Mesendoderm (in vitro differentiated cells): ENCODE measurements at regions not wholly inside any gene's neighbourhood (a gene's known extent, or its start where the extent isn't known, plus 50 kb on each side); places are given as distances from the start of the nearest gene placed in this dataset.

ENCODE experiments used
- DNase-seq: peaks from one replicate; pipeline ENCODE4 v3.0.0; 2013
- H2AK5ac ChIP-seq: 2 replicates; pipeline ENCODE4 v1.6.1; 2013; ENCODE audit warnings: low read length, inconsistent platforms
- H2BK120ac ChIP-seq: 2 replicates; pipeline ENCODE4 v1.6.1; 2013; ENCODE audit warnings: low read depth, mild to moderate bottlenecking, low read length, moderate library complexity, mixed read lengths
- H2BK15ac ChIP-seq: replicated peaks from 2 replicates; pipeline ENCODE4 v1.6.1; 2013; ENCODE audit warnings: low read depth, mild to moderate bottlenecking, moderate library complexity
- H2BK5ac ChIP-seq: 2 replicates; pipeline ENCODE4 v1.6.1; 2013; ENCODE audit warnings: low read length, inconsistent platforms
- H3K18ac ChIP-seq: 2 replicates; pipeline ENCODE4 v1.6.1; 2013; ENCODE audit warnings: mild to moderate bottlenecking, low read length, mixed read lengths
- H3K23ac ChIP-seq: one replicate; pipeline ENCODE4 v1.6.1; 2013; ENCODE audit warnings: low read length
- H3K27ac ChIP-seq: 2 replicates; pipeline ENCODE4 v1.5.1; 2013; ENCODE audit warnings: low read depth, mild to moderate bottlenecking, inconsistent platforms, low read length, moderate library complexity
- H3K27me3 ChIP-seq: 2 replicates; pipeline ENCODE4 v1.6.1; 2013; ENCODE audit warnings: low read length, control low read depth, mild to moderate bottlenecking, inconsistent platforms; ENCODE audit not compliant: insufficient read depth, poor library complexity
- H3K36me3 ChIP-seq: 2 replicates; pipeline ENCODE4 v1.6.1; 2013; ENCODE audit warnings: low read length, inconsistent platforms; ENCODE audit not compliant: control insufficient read depth, insufficient read depth
- H3K4ac ChIP-seq: one replicate; pipeline ENCODE4 v1.6.1; 2013; ENCODE audit warnings: low read depth, mild to moderate bottlenecking, low read length, moderate library complexity
- H3K4me1 ChIP-seq: 2 replicates; pipeline ENCODE4 v1.6.1; 2013; ENCODE audit warnings: low read depth, low read length, inconsistent platforms; ENCODE audit not compliant: control insufficient read depth
- H3K4me2 ChIP-seq: 2 replicates; pipeline ENCODE4 v1.6.1; 2013; ENCODE audit warnings: low read length
- H3K4me3 ChIP-seq: 2 replicates; pipeline ENCODE4 v1.5.1; 2013; ENCODE audit warnings: mild to moderate bottlenecking, low read length
- H3K56ac ChIP-seq: one replicate; pipeline ENCODE4 v1.6.1; 2013; ENCODE audit warnings: low read length
- H3K79me1 ChIP-seq: 2 replicates; pipeline ENCODE4 v1.6.1; 2013; ENCODE audit warnings: low read length, inconsistent platforms
- H3K79me2 ChIP-seq: 2 replicates; pipeline ENCODE4 v1.6.1; 2013; ENCODE audit warnings: mild to moderate bottlenecking, low read length; ENCODE audit not compliant: control insufficient read depth, insufficient read depth
- H3K9ac ChIP-seq: 2 replicates; pipeline ENCODE4 v1.6.1; 2013; ENCODE audit warnings: low read length, inconsistent platforms
- H4K5ac ChIP-seq: one replicate; pipeline ENCODE4 v1.6.1; 2013; ENCODE audit warnings: low read length
- H4K8ac ChIP-seq: one replicate; pipeline ENCODE4 v1.6.1; 2013; ENCODE audit warnings: low read depth, mild to moderate bottlenecking, control low read depth, low read length, moderate library complexity
- WGBS: extraction: QIAGEN DNeasy Blood & Tissue Kit; methylation state at CpG from one replicate; pipeline ENCODE4 v1.1.7; 2013; ENCODE audit warnings: low lambda C conversion rate, missing lambda C conversion rate; ENCODE audit not compliant: insufficient coverage; ENCODE audit errors: extremely low coverage; 5-methylcytosine and 5-hydroxymethylcytosine counted together

- Histone ChIP-seq H3K79me2 (no peaks in the 10 kb centered on the region), H3K18ac (no peak overlapping the region), H3K4me2 (no peak overlapping the region), H3K9ac (no peak overlapping the region), H3K23ac (no peak overlapping the region), H3K36me3 (no peaks in the 10 kb centered on the region), H4K5ac (no peak overlapping the region), H2AK5ac (no peak overlapping the region), H3K4me1 (no peaks in the 10 kb centered on the region), H3K27ac (no peak overlapping the region), H3K56ac (no peak overlapping the region), H3K4me3 (no peak overlapping the region), H2BK120ac (no peak overlapping the region), H4K8ac (no peak overlapping the region), H3K4ac (no peak overlapping the region), H2BK15ac (no peak overlapping the region), H2BK5ac (no peak overlapping the region), H3K79me1 (no peaks in the 10 kb centered on the region), H3K27me3 (no peaks in the 10 kb centered on the region)
- no peak for DNase-seq
- no CpG with 5 or more reads among the region's 3 CpGs for WGBS
These were observed 52.0 kb upstream of the GRAMD1B start for GRCh38 chr11:123378096-123378495.

- no peak overlapping the region for H2AK5ac ChIP-seq
- H2BK15ac ChIP-seq, result no peak overlapping the region
- WGBS, result no CpG with 5 or more reads among the region's 5 CpGs
These were observed 52.7 kb upstream of the GRAMD1B start for GRCh38 chr11:123377355-123377754.

GRCh38 chr11:123375832-123376231 is 54.2 kb upstream of the GRAMD1B start:
- no peaks in the 10 kb centered on the region for H3K27me3 ChIP-seq
- WGBS, result no CpG with 5 or more reads among the region's 3 CpGs
- no peak for DNase-seq
- no peak overlapping the region for H3K4ac ChIP-seq
- H3K79me2 ChIP-seq, result no peaks in the 10 kb centered on the region
- no peak overlapping the region for H3K4me2 ChIP-seq
- H3K27ac ChIP-seq, result no peak overlapping the region
- H3K23ac ChIP-seq, result no peak overlapping the region
- no peaks in the 10 kb centered on the region for H3K36me3 ChIP-seq
- H4K8ac ChIP-seq, result no peak overlapping the region
- no peak overlapping the region for H3K4me3 ChIP-seq
- H3K9ac ChIP-seq, result no peak overlapping the region
- no peak overlapping the region for H3K18ac ChIP-seq
- H2BK5ac ChIP-seq, result no peak overlapping the region
- H2BK120ac ChIP-seq, result no peak overlapping the region
- H3K4me1 ChIP-seq, result no peaks in the 10 kb centered on the region
- no peaks in the 10 kb centered on the region for H3K79me1 ChIP-seq
- no peak overlapping the region for H2BK15ac ChIP-seq
- no peak overlapping the region for H4K5ac ChIP-seq
- H3K56ac ChIP-seq, result no peak overlapping the region
- H2AK5ac ChIP-seq, result no peak overlapping the region

More at GRCh38 chr11:123377355-123377754, 52.7 kb upstream of the GRAMD1B start:
- no peak overlapping the region for H2BK120ac ChIP-seq
- DNase-seq, result no peak
- no peak overlapping the region for H3K27ac ChIP-seq
- H3K79me1 ChIP-seq, result no peaks in the 10 kb centered on the region
- no peak overlapping the region for H4K8ac ChIP-seq
- no peak overlapping the region for H3K23ac ChIP-seq
- H3K4me1 ChIP-seq, result no peaks in the 10 kb centered on the region
- no peak overlapping the region for H3K56ac ChIP-seq
- H2BK5ac ChIP-seq, result no peak overlapping the region
- no peak overlapping the region for H4K5ac ChIP-seq
- no peaks in the 10 kb centered on the region for H3K79me2 ChIP-seq
- no peak overlapping the region for H3K4ac ChIP-seq
- no peak overlapping the region for H3K4me3 ChIP-seq
- no peaks in the 10 kb centered on the region for H3K36me3 ChIP-seq
- no peaks in the 10 kb centered on the region for H3K27me3 ChIP-seq
- H3K9ac ChIP-seq, result no peak overlapping the region
- H3K18ac ChIP-seq, result no peak overlapping the region
- H3K4me2 ChIP-seq, result no peak overlapping the region

- Histone ChIP-seq H3K36me3 (no peaks in the 10 kb centered on the region), H3K4ac (no peak overlapping the region), H3K9ac (no peak overlapping the region), H3K79me1 (no peaks in the 10 kb centered on the region), H3K27me3 (no peaks in the 10 kb centered on the region), H4K5ac (no peak overlapping the region), H3K4me3 (no peak overlapping the region), H2BK15ac (no peak overlapping the region), H3K4me1 (no peaks in the 10 kb centered on the region), H2AK5ac (no peak overlapping the region), H2BK5ac (no peak overlapping the region), H3K18ac (no peak overlapping the region), H3K79me2 (no peaks in the 10 kb centered on the region), H3K56ac (no peak overlapping the region), H2BK120ac (no peak overlapping the region), H3K27ac (no peak overlapping the region), H4K8ac (no peak overlapping the region), H3K4me2 (no peak overlapping the region), H3K23ac (no peak overlapping the region)
- 100% methylated on average over 1 of the region's 5 CpGs for WGBS
- DNase-seq, result no peak
These were observed 55.5 kb upstream of the GRAMD1B start for GRCh38 chr11:123374622-123374968.

- Histone ChIP-seq H2BK5ac (no peak overlapping the region), H4K5ac (no peak overlapping the region), H3K9ac (no peak overlapping the region), H3K56ac (no peak overlapping the region), H4K8ac (no peak overlapping the region), H3K4me2 (no peak overlapping the region), H3K4me1 (no peaks in the 10 kb centered on the region), H2BK15ac (no peak overlapping the region), H3K4me3 (no peak overlapping the region), H2BK120ac (no peak overlapping the region), H3K23ac (no peak overlapping the region), H3K18ac (no peak overlapping the region), H3K79me1 (no peaks in the 10 kb centered on the region), H2AK5ac (no peak overlapping the region), H3K27ac (no peak overlapping the region), H3K79me2 (no peaks in the 10 kb centered on the region), H3K4ac (no peak overlapping the region), H3K36me3 (no peaks in the 10 kb centered on the region), H3K27me3 (no peaks in the 10 kb centered on the region)
- no CpG with 5 or more reads among the region's 4 CpGs for WGBS
- no peak for DNase-seq
These were observed 56.1 kb upstream of the GRAMD1B start for GRCh38 chr11:123373754-123374621.
